CD14-positive monocyte (primary cell): ENCODE measurements at regions not wholly inside any gene's neighbourhood (a gene's known extent, or its start where the extent isn't known, plus 50 kb on each side); places are given as distances from the start of the nearest gene placed in this dataset.

Experiments used
- DNase-seq, 3 donors: peaks; one replicate each; pipeline ENCODE4 v3.0.0-alpha.2; 2011 to 2022
- H2AFZ ChIP-seq: 2 replicates; pipeline ENCODE4 v1.6.0; 2012; ENCODE audit warnings: mild to moderate bottlenecking, low read depth, low read length, inconsistent platforms; ENCODE audit not compliant: insufficient read depth, poor library complexity, severe bottlenecking
- H3K27ac ChIP-seq, 2 donors: 1 replicate in 1 of 2; 2 replicates in 1 of 2; pipeline ENCODE4 v1.5.1; 2012 to 2013; ENCODE audit warnings: low read length in 2 of 2, control low read depth in 1 of 2, inconsistent platforms in 1 of 2, low read depth in 1 of 2, mild to moderate bottlenecking in 1 of 2
- H3K27me3 ChIP-seq, 2 donors: one replicate each; pipeline versions ENCODE4 v1.6.0 to v1.6.1; 2011 to 2013; ENCODE audit warnings: low read length in 2 of 2; ENCODE audit not compliant: control insufficient read depth in 2 of 2, insufficient read depth in 2 of 2
- H3K36me3 ChIP-seq, 2 donors: replicated peaks in 1 of 2; 1 replicate in 1 of 2; 2 replicates in 1 of 2; pipeline versions ENCODE4 v1.5.1 to v1.6.1; 2012 to 2013; ENCODE audit warnings: low read length in 2 of 2, control low read depth in 1 of 2, inconsistent platforms in 1 of 2, mild to moderate bottlenecking in 1 of 2; ENCODE audit not compliant: insufficient read depth in 2 of 2, control insufficient read depth in 1 of 2
- H3K4me1 ChIP-seq, 2 donors: 1 replicate in 1 of 2; 2 replicates in 1 of 2; pipeline versions ENCODE4 v1.5.1 to v1.6.1; 2012 to 2013; ENCODE audit warnings: low read length in 2 of 2, control low read depth in 1 of 2, inconsistent platforms in 1 of 2, mild to moderate bottlenecking in 1 of 2, moderate library complexity in 1 of 2; ENCODE audit not compliant: insufficient read depth in 2 of 2, control insufficient read depth in 1 of 2
- H3K4me2 ChIP-seq: replicated peaks from 2 replicates; pipeline ENCODE3; 2012; ENCODE audit warnings: low read length, moderate library complexity, mild to moderate bottlenecking; ENCODE audit not compliant: poor library complexity, severe bottlenecking; ENCODE audit errors: extremely low read depth
- H3K4me3 ChIP-seq, 3 experiments: fragments of 200-600 bp in 1 of 3; sonication (generic) in 1 of 3; replicated peaks in 1 of 3; 1 replicate in 2 of 3; 2 replicates in 1 of 3; pipeline ENCODE4 v1.5.1; 2011 to 2013; ENCODE audit warnings: low read length in 3 of 3, mild to moderate bottlenecking in 3 of 3, control low read depth in 2 of 3, low read depth in 2 of 3, inconsistent platforms in 1 of 3, moderate library complexity in 1 of 3
- H3K79me2 ChIP-seq: 2 replicates; pipeline ENCODE4 v1.6.0; 2012; ENCODE audit warnings: mild to moderate bottlenecking, control low read depth, inconsistent platforms, low read length, moderate library complexity; ENCODE audit not compliant: insufficient read depth
- H3K9ac ChIP-seq: 2 replicates; pipeline ENCODE4 v1.6.0; 2017; ENCODE audit warnings: low read length, mild to moderate bottlenecking; ENCODE audit not compliant: insufficient read depth, poor library complexity, severe bottlenecking
- H3K9me3 ChIP-seq, 2 donors: replicated peaks in 1 of 2; 1 replicate in 1 of 2; 2 replicates in 1 of 2; pipeline versions ENCODE4 v1.5.1 to v1.6.1; 2012 to 2013; ENCODE audit warnings: low read length in 2 of 2, control low read depth in 1 of 2; ENCODE audit not compliant: control insufficient read depth in 1 of 2, insufficient read depth in 1 of 2
- H4K20me1 ChIP-seq: 2 replicates; pipeline ENCODE4 v1.6.0; 2012; ENCODE audit warnings: mild to moderate bottlenecking, low read length, control low read depth, moderate library complexity; ENCODE audit not compliant: insufficient read depth
- H3K27ac Mint-ChIP-seq, 7 donors: one replicate each; pipeline ENCODE4 v1.8.0; 2020; ENCODE audit warnings: mild to moderate bottlenecking in 7 of 7, mixed read lengths in 7 of 7, moderate library complexity in 6 of 7, inconsistent platforms in 2 of 7
- H3K27me3 Mint-ChIP-seq, 3 donors: one replicate each; pipeline ENCODE4 v1.8.0; 2021 to 2022; ENCODE audit warnings: low read depth in 3 of 3, mild to moderate bottlenecking in 3 of 3, mixed read lengths in 3 of 3, moderate library complexity in 3 of 3, inconsistent platforms in 1 of 3
- H3K36me3 Mint-ChIP-seq, 2 donors: one replicate each; pipeline ENCODE4 v1.8.0; 2020; ENCODE audit warnings: mixed read lengths in 2 of 2, inconsistent platforms in 1 of 2, mild to moderate bottlenecking in 1 of 2
- H3K4me1 Mint-ChIP-seq: one replicate; pipeline ENCODE4 v1.8.0; 2020; ENCODE audit warnings: mild to moderate bottlenecking, mixed read lengths
- H3K4me3 Mint-ChIP-seq, 2 donors: one replicate each; pipeline ENCODE4 v1.8.0; 2020; ENCODE audit warnings: mild to moderate bottlenecking in 2 of 2, mixed read lengths in 2 of 2, moderate library complexity in 1 of 2
- H3K9me3 Mint-ChIP-seq, 7 donors: one replicate each; pipeline ENCODE4 v1.8.0; 2020 to 2022; ENCODE audit warnings: mixed read lengths in 7 of 7, mild to moderate bottlenecking in 6 of 7, moderate library complexity in 6 of 7, inconsistent platforms in 2 of 7
- WGBS: methylation state at CpG from one replicate; pipeline ENCODE4 v1.1.5; 2013; ENCODE audit warnings: missing lambda C conversion rate; ENCODE audit not compliant: insufficient coverage; 5-methylcytosine and 5-hydroxymethylcytosine counted together
- intact Hi-C, 2 donors: fragments of 100-400 bp; cut with micrococcal nuclease; formaldehyde crosslinking; loops; one replicate each; pipeline versions ENCODE4 v1.15.0 to v1.15.1; 2023
- TF ChIP-seq, protein P1 (sequence below): fragments of 200-600 bp; IDR thresholded peaks from one replicate; pipeline ENCODE4 v1.8.0; 2022; ENCODE audit warnings: antibody characterized with exemption, mild to moderate bottlenecking

DNA sequence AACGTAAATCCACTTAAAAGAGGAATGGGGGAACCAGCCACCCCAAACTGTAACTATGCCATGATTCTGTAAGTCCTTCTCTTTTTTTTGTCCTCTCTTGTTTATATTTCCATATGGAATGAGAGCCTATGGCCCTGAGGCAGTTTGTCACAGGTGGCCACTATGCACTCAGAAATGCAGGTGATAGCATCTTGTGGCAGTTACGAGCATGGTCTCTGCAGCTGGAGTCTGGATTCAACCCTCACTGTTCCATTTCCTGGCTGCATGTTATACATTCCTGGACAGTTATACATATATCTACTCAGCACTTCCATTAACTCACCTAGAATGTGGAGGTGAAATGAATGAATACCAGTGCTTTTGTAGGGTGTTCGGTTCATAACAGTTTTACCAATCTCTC, 291.5 kb upstream of the FANCL start:
- no peaks in the 10 kb centered on the region for H3K27me3 ChIP-seq
- H2AFZ ChIP-seq: no peak overlapping the region
- H4K20me1 ChIP-seq: no peaks in the 10 kb centered on the region
- no peaks in the 10 kb centered on the region for H3K36me3 Mint-ChIP-seq
- H3K79me2 ChIP-seq: no peaks in the 10 kb centered on the region
- H3K27me3 Mint-ChIP-seq: no peaks in the 10 kb centered on the region
- TF ChIP-seq, protein P1, sequence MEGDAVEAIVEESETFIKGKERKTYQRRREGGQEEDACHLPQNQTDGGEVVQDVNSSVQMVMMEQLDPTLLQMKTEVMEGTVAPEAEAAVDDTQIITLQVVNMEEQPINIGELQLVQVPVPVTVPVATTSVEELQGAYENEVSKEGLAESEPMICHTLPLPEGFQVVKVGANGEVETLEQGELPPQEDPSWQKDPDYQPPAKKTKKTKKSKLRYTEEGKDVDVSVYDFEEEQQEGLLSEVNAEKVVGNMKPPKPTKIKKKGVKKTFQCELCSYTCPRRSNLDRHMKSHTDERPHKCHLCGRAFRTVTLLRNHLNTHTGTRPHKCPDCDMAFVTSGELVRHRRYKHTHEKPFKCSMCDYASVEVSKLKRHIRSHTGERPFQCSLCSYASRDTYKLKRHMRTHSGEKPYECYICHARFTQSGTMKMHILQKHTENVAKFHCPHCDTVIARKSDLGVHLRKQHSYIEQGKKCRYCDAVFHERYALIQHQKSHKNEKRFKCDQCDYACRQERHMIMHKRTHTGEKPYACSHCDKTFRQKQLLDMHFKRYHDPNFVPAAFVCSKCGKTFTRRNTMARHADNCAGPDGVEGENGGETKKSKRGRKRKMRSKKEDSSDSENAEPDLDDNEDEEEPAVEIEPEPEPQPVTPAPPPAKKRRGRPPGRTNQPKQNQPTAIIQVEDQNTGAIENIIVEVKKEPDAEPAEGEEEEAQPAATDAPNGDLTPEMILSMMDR: no peak
- no peaks in the 10 kb centered on the region for H3K4me1 Mint-ChIP-seq
- H3K4me3 Mint-ChIP-seq: no peak overlapping the region
- no peaks in the 10 kb centered on the region for H3K36me3 ChIP-seq
- H3K4me3 ChIP-seq: no peak overlapping the region
- intact Hi-C loops: no loop called here
- 100% methylated on average over 1 of the region's 3 CpGs for WGBS
- H3K4me2 ChIP-seq: no peak overlapping the region
- DNase-seq: no peak
- peaks cover 0 to 2% (median 0%) of the 10 kb centered on the region in 7 donors for H3K9me3 Mint-ChIP-seq
- no peaks in the 10 kb centered on the region for H3K9me3 ChIP-seq
- H3K9ac ChIP-seq: no peak overlapping the region
- H3K27ac ChIP-seq: no peak overlapping the region
- no peak overlapping the region for H3K27ac Mint-ChIP-seq
- no peaks in the 10 kb centered on the region for H3K4me1 ChIP-seq

DNA sequence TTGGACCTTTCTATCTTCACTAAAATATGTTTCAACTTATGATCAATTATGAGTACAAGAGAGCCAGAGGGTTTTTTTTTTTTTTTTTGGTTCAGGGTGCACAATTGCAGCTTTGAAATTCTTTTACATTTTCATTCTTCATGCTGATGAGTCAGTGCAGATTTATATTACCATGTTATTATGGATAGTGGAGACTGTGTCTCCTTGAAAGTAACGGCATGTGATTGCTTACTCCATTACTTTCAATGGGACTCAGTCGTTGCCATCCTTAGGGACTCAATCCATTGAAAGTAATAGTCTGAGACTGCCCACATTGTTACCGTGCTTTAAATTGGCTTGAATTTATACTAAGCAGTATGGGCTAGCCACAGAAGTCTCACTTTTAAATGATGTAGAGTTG, 286.5 kb upstream of the FANCL start:
- Histone ChIP-seq H3K9me3 (no peaks in the 10 kb centered on the region), H3K27me3 (no peaks in the 10 kb centered on the region), H2AFZ (no peak overlapping the region), H3K9ac (no peak overlapping the region), H3K36me3 (no peaks in the 10 kb centered on the region), H3K4me3 (no peak overlapping the region), H4K20me1 (no peaks in the 10 kb centered on the region), H3K4me1 (no peaks in the 10 kb centered on the region), H3K4me2 (no peak overlapping the region), H3K27ac (no peak overlapping the region), H3K79me2 (no peaks in the 10 kb centered on the region)
- H3K27ac Mint-ChIP-seq: no peak overlapping the region
- H3K36me3 Mint-ChIP-seq: no peaks in the 10 kb centered on the region
- no peaks in the 10 kb centered on the region for H3K4me1 Mint-ChIP-seq
- TF ChIP-seq, protein P1: no peak
- no peaks in the 10 kb centered on the region for H3K9me3 Mint-ChIP-seq
- H3K4me3 Mint-ChIP-seq: no peak overlapping the region
- intact Hi-C loops: no loop called here
- no peak for DNase-seq
- WGBS: no CpG with 5 or more reads among the region's 3 CpGs
- H3K27me3 Mint-ChIP-seq: no peaks in the 10 kb centered on the region
